ENCODE measurements at regions not wholly inside any gene's neighbourhood (a gene's known extent, or its start where the extent isn't known, plus 50 kb on each side); places are given as distances from the start of the nearest gene placed in this dataset.
"Not testable (repeated sequence)": the region's sequence is repeated elsewhere in the genome, so short reads cannot be mapped to it uniquely, and the experiment has no call there.

DNA sequence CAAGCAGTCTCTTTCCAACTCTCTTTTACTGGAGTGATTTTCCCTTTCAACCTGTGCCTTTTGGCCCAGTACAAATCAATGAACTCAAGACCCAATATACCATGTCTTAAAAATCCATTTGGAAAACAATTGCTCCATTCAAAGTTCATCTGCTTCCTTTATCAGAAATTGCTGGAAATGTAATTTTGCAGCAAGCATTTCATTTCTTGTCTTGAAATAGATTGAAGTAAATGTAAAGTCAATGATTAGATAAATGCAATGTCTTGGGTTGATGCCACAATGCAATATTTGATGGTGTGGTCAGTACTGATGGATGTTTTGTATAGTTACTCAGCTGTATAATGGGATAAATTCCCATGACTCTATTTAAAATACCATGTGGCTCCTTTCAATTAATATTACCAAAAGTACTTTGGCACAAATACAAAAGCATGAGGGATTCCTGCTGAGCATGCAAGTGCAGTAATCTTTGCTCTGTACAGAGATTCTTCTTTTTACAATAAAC, 707.7 kb upstream of the NOVA1 start:
- Histone ChIP-seq H3K9me2 (replicated peaks; ENCODE audit: control insufficient read depth, low read length) (no peaks in the 10 kb centered on the region), H3K27me3 (ENCODE audit: control insufficient read depth, low read length) (no peaks in the 10 kb centered on the region), H4K20me1 (ENCODE audit: control insufficient read depth, insufficient read depth, low read depth, low read length) (no peaks in the 10 kb centered on the region), H3K79me2 (ENCODE audit: control insufficient read depth, low read length) (no peaks in the 10 kb centered on the region), H3K4me3 (ENCODE audit: low read length) (no peak overlapping the region), H3F3A (ENCODE audit: control insufficient read depth, insufficient read depth) (no peaks in the 10 kb centered on the region), H3K36me3 (ENCODE audit: control insufficient read depth, low read length) (no peaks in the 10 kb centered on the region), H3K27ac (ENCODE audit: low read depth, low read length) (no peak overlapping the region), H3K9me3 (ENCODE audit: control insufficient read depth, insufficient read depth, low read length) (no peaks in the 10 kb centered on the region), H3K4me1 (ENCODE audit: control insufficient read depth, low read length) (no peaks in the 10 kb centered on the region), H3K4me2 (ENCODE audit: low read length) (no peak overlapping the region)
- TF ChIP-seq EZH2phosphoT487 (IDR thresholded peaks at IDR 0.05; ENCODE audit: borderline replicate concordance, low read length) = no peak

DNA sequence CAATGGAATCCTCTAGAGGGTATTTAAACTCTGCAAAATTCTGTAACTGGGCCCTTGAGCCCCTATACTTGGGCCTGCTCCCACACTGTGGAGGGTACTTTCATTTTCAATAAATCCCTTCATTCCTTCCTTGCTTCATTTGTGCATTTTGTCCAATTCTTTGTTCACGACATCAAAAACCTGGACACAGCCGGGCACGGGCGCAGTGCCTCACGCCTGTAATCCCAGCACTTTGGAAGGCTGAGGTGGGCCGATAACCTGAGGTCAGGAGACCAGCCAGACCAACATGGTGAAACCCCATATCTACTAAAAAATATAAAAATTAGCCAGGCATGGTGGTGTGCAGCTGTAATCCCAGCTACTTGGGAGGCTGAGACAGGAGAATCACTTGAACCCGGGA, 714.9 kb upstream of the NOVA1 start:
- not testable (repeated sequence) for H4K20me1 ChIP-seq (ENCODE audit: control insufficient read depth, insufficient read depth, low read depth, low read length); H3F3A ChIP-seq (ENCODE audit: control insufficient read depth, insufficient read depth); H3K4me2 ChIP-seq (ENCODE audit: low read length); H3K4me3 ChIP-seq (ENCODE audit: low read length); H3K9me3 ChIP-seq (ENCODE audit: control insufficient read depth, insufficient read depth, low read length); H3K27ac ChIP-seq (ENCODE audit: low read depth, low read length); H3K36me3 ChIP-seq (ENCODE audit: control insufficient read depth, low read length); H3K4me1 ChIP-seq (ENCODE audit: control insufficient read depth, low read length); H3K79me2 ChIP-seq (ENCODE audit: control insufficient read depth, low read length); H3K27me3 ChIP-seq (ENCODE audit: control insufficient read depth, low read length); H3K9me2 ChIP-seq (replicated peaks; ENCODE audit: control insufficient read depth, low read length)

DNA sequence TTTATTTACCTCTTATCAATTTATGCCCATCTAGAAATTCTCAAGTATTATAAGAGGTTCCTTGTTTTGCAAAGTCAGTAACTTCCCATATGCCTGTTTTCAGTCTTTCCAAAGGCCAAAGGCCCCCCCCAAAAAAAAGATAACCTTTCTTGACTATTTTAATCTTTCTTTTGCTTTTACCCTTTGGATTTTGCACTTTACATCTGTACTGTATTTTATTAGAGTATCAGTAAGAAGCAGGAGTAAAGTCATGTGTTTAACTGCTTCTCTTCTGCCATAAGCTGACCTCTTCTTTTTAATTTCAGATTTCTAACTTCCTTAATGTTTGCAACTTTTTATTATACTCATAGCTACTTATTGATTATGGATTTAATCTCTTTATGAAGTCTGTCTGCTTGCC, 716.4 kb upstream of the NOVA1 start:
- Histone ChIP-seq H3K4me2 (ENCODE audit: low read length) (no peak overlapping the region), H3K79me2 (ENCODE audit: control insufficient read depth, low read length) (no peaks in the 10 kb centered on the region), H3K4me3 (ENCODE audit: low read length) (no peak overlapping the region), H3K9me2 (replicated peaks; ENCODE audit: control insufficient read depth, low read length) (no peaks in the 10 kb centered on the region), H3F3A (ENCODE audit: control insufficient read depth, insufficient read depth) (no peaks in the 10 kb centered on the region), H3K4me1 (ENCODE audit: control insufficient read depth, low read length) (no peaks in the 10 kb centered on the region), H4K20me1 (ENCODE audit: control insufficient read depth, insufficient read depth, low read depth, low read length) (no peaks in the 10 kb centered on the region), H3K27ac (ENCODE audit: low read depth, low read length) (no peak overlapping the region), H3K27me3 (ENCODE audit: control insufficient read depth, low read length) (no peaks in the 10 kb centered on the region), H3K9me3 (ENCODE audit: control insufficient read depth, insufficient read depth, low read length) (peaks cover 4% of the 10 kb centered on the region; the same call in 1 of the 2 replicates), H3K36me3 (ENCODE audit: control insufficient read depth, low read length) (no peaks in the 10 kb centered on the region)
- TF ChIP-seq, protein P1, sequence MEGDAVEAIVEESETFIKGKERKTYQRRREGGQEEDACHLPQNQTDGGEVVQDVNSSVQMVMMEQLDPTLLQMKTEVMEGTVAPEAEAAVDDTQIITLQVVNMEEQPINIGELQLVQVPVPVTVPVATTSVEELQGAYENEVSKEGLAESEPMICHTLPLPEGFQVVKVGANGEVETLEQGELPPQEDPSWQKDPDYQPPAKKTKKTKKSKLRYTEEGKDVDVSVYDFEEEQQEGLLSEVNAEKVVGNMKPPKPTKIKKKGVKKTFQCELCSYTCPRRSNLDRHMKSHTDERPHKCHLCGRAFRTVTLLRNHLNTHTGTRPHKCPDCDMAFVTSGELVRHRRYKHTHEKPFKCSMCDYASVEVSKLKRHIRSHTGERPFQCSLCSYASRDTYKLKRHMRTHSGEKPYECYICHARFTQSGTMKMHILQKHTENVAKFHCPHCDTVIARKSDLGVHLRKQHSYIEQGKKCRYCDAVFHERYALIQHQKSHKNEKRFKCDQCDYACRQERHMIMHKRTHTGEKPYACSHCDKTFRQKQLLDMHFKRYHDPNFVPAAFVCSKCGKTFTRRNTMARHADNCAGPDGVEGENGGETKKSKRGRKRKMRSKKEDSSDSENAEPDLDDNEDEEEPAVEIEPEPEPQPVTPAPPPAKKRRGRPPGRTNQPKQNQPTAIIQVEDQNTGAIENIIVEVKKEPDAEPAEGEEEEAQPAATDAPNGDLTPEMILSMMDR (IDR thresholded peaks at IDR 0.05; ENCODE audit: low read depth, low read length, poor library complexity, severe bottlenecking) = no peak
- no peak for TF ChIP-seq EZH2phosphoT487 (IDR thresholded peaks at IDR 0.05; ENCODE audit: borderline replicate concordance, low read length)

DNA sequence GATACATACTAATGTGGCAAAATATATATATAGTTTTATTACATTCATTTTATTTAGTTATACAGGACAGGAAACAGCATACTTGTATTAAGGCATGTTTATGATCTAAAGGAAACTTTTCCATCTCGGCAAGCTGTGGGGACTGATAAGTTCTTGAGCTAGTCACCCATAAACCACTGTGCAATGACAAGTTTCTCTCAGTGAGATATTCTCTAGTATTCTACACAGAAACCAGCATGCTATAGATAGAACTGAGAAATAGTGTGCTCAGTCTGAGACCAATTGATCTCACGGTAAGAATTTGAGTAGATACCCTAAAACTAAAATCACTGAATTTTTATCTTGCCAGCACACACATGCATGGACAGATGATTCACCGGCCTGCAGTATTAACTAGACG, 717.6 kb upstream of the NOVA1 start:
- H3K27ac ChIP-seq (ENCODE audit: low read depth, low read length) = no peak overlapping the region

More for the DNA sequence above, 717.6 kb upstream of the NOVA1 start:
- no peaks in the 10 kb centered on the region for H3K9me2 ChIP-seq (replicated peaks; ENCODE audit: control insufficient read depth, low read length)
- no peak overlapping the region for H3K4me2 ChIP-seq (ENCODE audit: low read length)
- no peaks in the 10 kb centered on the region for H3K36me3 ChIP-seq (ENCODE audit: control insufficient read depth, low read length)
- TF ChIP-seq, protein P1 (IDR thresholded peaks at IDR 0.05; ENCODE audit: low read depth, low read length, poor library complexity, severe bottlenecking) = no peak
- TF ChIP-seq EZH2phosphoT487 (IDR thresholded peaks at IDR 0.05; ENCODE audit: borderline replicate concordance, low read length) = no peak
- no peaks in the 10 kb centered on the region for H3K27me3 ChIP-seq (ENCODE audit: control insufficient read depth, low read length)
- H3K4me1 ChIP-seq (ENCODE audit: control insufficient read depth, low read length) = no peaks in the 10 kb centered on the region
- no peaks in the 10 kb centered on the region for H3K79me2 ChIP-seq (ENCODE audit: control insufficient read depth, low read length)
- H3K9me3 ChIP-seq (ENCODE audit: control insufficient read depth, insufficient read depth, low read length) = peaks cover 4% of the 10 kb centered on the region; the same call in 1 of the 2 replicates
- H4K20me1 ChIP-seq (ENCODE audit: control insufficient read depth, insufficient read depth, low read depth, low read length) = no peaks in the 10 kb centered on the region
- H3K4me3 ChIP-seq (ENCODE audit: low read length) = no peak overlapping the region
- no peaks in the 10 kb centered on the region for H3F3A ChIP-seq (ENCODE audit: control insufficient read depth, insufficient read depth)

Data from DOHH2 (cell line).